GM21423 (cell line): ENCODE measurements at regions not wholly inside any gene's neighbourhood (a gene's known extent, or its start where the extent isn't known, plus 50 kb on each side); places are given as distances from the start of the nearest gene placed in this dataset.

ENCODE experiments used
- ATAC-seq: cut with Tn5 transposase; IDR thresholded peaks from one replicate; pipeline ENCODE4 v1.9.1; 2021; ENCODE audit warnings: mild to moderate bottlenecking, moderate library complexity; ENCODE audit not compliant: unreplicated experiment

DNA sequence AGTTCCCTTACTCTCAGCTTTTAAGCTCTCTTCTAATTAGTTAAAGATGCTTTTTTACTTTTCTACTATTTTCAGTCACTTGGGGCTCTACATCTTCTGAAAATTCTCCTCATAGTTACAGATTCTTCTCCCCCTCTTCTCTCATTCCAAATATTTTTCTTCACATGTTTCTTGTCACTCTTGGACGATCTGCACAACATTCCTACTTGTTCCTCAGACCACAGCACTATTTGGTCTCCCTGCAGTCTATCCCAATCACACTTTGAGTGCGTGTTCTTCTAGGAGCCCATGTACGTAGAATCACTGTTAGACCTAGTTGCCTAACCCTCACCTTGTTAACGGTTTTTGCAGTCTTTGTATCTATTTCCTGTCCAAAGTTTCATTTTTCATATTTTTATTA, 222.5 kb upstream of the SPRY2 start:
- ATAC-seq, result no peak

DNA sequence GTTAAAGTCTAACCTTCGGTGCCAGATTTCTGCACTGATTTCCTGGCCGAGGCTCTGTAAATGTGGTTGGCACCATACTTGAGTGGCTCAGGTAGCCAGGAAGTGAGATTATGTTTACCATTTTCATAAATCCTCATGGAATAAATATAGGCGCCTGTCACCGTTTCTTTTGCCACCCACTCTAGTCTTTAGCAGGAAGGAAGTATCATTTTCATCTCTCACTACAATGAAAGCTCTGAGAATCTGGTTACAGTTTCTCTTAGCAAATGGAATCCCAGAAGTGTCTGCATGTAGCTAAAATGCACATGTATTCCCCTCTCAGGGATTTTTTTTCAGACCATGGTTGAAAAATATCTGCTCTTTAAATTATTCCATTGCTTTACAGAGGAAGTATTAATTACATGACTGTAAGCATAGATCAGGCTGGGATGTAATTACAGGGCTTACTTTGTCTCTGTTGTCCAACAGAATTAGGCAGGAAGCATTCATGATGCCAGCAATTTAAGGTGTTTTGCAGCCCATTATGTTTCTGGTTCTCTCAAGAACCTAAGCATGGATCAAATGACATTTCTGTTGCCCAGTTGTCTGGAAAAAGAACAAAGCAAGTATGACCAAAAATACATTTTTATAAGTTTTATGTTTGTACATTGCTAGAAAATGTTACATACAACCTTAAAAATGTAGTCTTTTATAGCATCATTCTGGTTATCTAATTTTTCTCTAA, 221.7 kb upstream of the SPRY2 start:
- no peak for ATAC-seq

DNA sequence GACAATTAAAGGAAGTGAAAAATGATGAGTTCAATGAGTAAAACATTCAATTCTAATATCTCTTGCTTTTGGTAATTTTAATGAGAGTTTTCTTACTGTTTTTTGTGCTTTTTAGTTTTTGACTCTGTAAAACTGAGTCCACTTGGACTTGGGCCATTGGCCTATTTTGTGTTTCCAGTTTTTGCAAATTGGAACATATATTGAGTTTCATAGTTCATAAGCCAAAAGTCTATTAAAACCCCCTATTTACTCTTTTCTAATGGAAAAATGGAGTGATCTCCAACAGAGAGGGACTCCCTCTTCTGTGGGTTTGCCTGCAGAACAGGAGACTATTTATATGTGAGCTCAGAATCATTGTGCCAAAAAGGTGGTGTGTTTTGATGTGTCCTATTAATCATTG, 219.7 kb upstream of the SPRY2 start:
- ATAC-seq, result no peak

DNA sequence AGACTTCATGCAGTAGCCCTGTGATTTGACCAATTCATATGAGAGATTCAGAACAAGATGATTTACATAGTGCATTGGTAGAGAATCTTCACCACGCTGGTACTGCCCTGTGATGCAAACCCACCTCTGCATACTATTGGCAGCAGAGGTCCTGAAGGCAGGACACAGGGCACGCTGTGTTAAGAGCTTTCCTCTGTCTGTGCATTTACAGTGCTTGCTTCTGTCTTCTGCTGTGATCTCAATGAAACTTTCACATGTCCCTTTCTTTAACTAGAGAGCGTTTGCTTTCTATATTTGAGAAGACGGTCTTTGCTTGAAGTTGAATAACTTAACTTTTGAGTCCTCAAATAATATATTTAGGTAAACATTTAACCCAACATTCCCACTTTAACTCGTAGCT, 219.0 kb upstream of the SPRY2 start:
- no peak for ATAC-seq

DNA sequence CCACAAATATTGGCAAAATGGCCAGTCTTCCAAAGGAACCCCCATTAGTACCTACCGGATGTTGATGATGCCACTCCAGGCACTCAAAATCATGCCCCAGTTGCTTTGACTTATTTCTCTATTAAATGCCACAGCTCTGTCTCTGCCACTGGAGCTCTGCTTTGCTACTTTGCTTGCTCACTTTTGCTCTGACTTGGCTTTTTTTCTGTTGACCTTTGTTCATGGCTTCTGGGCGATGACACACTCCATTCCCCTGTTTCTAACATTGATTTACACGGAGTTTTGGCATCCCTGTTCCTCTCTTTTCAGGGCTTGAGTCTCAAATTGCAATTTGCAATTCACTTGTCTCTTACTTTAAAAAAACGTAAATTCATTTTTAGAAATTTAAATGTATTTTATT, 217.1 kb upstream of the SPRY2 start:
- ATAC-seq, result no peak

DNA sequence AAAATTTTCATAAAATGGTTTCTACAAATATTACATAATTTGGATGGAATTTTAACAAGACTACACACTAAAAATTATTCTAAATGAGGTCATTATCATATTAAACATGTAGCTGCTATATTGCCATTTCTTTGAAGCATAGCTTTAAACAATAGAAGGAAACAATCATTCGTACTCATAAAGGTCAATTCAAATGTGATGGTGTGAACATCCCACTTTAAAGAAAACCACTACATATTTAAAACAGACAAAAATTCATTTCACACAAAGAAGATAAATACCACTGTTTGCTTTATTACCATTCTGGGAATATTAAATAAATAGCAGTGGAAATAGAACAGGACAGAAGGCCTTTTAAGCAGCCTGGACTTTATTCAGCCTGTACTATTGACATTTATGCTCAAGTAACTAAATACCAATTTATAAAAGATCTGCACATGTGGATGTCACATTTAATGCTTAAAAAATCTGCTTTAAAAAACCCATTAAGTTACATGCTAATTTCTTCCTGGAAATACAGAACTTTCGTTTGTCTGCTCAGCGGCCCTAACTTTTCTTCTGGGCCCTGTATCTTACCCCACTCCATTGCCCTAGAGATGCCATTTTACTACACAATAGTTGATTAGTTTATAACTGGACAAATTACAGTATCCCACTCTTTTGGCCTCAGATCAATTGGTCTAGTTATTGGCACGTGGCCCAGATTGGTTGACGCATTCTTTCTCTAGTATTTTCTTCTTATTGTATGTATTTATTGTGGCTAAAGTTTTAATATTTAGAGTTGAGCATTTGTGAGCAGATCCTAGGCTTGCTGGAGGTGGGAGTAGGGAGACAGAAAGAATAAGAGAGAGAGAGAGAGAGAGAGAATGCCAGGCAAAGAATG, 215.1 kb upstream of the SPRY2 start:
- no peak for ATAC-seq

DNA sequence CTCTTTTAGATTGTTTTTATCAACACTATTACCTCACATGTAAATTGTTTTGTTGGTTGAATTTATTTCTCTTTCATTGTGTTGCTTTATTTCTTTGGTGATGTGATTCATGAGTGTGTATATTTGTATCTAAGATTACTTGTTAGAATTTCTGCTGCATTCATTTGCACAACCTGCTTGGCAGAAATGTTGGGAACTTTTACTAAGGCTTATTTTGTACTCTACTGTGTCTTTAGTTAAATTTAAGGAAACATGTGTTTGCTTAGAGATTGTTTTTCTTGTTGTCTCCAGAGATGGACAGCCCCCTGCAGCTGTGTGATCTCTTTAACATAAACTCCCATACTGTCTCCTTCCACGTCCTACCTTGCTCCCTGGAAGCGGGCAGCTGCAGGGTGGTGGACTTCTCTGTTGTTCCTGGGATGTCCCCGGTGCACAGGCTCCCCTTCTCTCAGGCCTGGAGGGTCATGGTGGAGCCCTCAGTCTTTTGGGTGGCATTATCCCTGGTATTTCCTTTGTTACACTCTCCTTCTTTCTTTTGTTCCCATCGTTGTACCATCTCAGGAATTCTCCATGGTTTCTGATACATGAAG, 212.0 kb upstream of the SPRY2 start:
- no peak for ATAC-seq

DNA sequence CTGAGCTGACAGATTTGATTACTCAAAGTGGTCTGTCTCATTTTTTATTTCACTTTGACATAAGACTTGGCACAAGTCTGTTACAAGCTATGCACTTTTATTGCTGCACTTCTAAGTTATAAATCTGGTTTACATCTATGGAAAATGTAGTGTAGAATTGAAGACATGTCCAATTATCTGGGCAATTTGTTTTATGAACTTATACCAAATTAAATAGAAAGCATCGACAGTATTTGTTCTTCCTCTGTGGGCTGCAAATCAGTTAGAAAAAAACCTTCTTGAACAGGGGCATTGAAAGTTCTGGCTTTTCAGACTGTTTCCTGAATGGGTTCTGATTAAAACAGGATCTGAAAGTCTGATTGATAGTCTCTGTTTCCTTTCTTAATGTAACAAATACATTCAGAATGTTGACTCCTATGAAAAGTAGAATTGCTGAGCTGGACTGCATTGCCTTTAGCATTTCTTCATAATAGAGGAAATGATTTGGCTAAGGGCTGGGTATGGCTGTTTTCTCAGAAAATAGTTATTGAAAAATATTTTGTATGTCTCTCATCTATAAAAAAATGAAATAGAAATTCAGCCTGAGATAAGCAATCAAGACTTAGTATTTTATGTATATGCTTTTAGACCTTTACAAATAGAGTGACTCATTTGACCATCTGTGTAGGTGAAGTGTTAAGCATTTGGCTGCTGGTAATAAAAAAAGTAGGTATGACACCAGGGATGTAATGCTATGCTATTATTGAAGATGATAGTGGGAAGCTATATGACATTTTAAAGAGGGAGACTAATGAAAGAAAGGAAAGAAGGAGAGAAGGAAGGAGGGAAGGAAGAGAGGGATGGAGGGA, 210.9 kb upstream of the SPRY2 start:
- no peak for ATAC-seq

DNA sequence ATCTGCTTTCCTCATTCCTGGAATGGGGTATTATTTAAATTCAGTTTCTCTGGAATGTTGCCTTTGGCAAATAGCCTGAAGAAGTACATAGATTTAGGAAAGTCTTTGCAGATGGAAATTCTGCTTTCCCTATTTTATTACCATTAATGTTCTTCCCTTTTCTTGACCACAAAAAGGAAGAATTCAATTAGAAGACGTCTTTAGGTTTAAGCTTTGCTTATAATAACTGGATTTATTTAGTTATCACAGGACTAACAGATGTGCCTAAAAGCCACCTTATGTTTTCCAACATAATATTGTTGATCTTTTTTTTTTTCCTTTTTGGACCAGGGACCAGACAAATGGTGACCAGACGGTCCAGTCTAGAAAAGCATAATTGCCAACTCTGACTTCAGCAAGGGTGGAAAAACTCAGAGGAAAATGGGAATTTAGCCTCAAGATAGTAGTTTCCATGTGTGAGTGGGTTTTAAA, 210.1 kb upstream of the SPRY2 start:
- no peak for ATAC-seq

DNA sequence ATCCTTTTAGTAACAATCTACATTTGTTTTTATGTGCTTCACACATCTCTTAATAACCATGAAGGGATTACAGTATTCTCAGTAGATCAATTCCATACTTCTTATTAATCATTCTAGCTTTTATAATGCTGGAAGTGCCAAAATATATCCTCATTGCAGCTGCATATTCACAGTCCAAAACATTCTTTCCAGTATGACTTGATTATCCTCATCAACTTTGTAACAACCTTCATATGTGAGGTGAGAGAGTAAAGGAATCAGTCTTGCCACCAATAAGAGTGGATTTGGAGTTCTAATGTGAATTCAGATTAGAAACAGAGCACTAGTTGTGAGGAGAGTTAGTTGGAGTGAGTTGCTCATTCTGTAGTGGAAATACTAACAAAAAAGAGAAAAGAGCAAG, 208.0 kb upstream of the SPRY2 start:
- ATAC-seq, result no peak

DNA sequence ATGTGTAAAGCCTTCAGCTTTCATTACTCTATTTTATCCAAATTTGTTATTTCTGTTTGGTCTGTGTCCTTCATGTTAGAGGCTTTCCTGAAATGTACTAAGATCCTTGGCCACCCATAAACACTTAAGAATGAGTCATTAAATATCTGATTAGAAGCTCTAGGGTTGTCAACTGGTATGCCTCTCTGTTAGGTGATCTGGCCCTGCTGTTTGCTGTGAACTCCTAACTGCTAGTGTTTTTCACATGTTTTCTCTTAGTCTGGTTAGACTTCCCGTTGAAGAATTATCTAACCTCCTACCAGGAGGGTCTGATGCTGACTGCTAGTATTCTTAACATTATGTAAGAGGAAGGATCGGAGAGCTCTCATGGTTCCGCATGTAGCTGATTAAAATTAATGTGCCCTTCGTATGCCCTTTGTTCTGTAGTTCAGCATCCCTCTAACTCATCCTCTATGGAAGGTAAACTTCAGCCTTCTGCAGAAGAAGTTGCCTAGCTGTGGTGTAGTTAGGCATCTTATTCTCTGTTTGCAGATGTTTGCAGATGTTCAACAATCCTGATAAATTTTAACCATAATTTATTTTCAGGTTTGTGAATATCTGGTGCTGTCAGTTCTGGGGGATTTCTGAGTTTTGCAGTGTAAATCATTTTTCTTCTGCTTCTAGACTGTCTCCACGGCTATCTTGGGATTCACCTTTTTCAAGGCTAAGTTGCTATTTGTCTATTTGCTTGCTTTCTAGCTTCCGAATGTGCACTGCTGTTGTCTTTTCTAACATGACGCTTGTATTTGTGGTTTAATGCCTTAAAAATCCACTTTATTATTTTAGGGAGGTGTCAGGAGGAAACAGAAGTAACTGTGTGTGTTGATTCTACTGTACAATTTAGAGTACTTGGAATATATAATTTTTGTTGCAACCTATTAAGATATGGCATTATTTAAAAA, 207.2 kb upstream of the SPRY2 start:
- no peak for ATAC-seq

DNA sequence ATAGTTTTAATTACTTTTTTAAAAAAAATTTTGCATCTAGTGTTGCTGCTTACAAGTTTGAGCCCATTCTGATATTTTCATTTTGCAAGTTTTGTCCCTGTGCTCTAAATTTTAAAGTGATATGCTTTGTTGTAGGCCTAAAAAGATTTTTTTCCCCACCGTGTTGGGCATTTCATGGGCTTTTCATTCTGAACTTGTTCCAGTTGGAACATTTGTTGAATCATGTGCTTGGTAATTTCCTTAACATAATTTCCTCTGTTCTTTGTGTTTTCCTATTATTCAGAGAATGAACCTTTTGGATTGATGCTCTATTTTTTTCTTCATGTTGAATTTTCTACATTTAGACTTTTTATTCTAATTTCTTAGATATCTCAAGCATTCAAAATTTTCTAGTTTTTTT, 206.4 kb upstream of the SPRY2 start:
- ATAC-seq, result no peak

DNA sequence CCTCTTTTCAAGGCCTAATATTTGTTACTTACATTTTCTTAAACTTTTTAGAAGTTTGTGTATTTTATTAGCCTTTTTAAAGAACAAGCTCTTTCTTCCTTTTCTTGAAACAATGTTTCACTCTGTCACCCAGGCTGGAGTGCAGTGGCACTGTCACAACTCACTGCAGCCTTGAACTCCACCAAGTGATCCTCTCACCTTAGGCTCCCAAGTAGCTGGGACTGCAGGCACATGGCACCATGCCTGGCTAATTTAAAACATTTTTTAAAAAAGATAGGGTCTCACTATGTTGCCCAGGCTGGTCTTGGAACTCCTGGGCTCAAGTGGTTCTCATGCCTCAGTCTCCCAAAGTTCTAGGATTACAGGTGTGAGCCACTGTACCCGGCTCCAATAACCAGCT, 192.2 kb upstream of the SPRY2 start:
- ATAC-seq, result no peak

DNA sequence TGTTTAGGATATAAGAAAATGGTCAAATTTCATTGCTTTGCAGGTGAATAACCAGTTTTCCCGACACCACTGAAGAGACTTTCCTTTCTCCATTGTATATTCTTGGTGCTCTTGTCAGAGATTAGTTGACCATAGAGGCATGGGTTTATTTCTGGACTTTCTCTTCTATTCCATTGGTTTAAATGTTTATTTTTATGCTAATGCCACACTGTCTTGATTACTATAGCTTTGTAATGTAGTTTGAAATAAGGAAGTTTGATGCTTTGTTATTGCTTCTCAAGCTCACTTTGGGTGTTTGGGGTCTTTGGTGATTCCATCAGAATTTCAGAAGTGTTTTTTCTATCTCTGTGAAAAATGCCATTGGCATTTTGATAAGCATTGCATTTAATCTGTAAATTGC, 190.0 kb upstream of the SPRY2 start:
- ATAC-seq, result no peak

DNA sequence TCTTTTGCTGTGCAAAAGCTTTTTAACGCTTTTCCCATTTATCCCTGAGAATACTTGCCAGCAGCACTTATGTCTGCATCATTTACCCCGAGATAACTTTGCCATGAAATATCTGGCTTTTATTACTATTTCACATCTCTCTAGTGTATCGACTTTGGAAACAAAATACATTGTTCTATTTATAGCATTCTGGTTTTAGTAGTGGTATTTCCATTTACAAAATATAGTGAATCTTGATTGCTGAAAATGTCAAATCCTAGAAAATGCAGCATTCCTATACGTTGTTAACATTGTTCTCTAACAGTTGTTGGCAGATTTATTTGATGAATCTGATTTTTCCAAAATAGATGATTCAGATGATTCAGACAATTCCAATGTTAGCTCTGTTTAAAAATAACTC, 189.3 kb upstream of the SPRY2 start:
- no peak for ATAC-seq

DNA sequence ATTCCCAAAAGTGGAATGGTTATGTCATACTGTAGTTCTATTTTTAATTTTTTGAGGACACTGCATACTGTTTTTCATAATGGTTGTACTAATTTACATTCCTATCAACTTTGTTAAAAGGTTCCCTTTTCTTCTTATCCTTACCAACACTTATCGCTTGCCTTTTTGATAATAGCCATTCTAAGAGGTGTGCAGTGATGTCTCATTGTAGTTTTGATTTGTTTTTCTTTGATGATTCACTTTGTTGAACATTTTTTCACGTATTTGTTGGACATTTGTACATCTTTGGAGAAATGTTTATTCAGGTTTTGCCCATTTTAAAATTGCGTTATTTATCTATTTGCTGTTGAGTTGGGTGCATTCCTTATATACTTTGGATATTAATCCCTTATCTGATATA, 188.8 kb upstream of the SPRY2 start:
- ATAC-seq, result no peak

DNA sequence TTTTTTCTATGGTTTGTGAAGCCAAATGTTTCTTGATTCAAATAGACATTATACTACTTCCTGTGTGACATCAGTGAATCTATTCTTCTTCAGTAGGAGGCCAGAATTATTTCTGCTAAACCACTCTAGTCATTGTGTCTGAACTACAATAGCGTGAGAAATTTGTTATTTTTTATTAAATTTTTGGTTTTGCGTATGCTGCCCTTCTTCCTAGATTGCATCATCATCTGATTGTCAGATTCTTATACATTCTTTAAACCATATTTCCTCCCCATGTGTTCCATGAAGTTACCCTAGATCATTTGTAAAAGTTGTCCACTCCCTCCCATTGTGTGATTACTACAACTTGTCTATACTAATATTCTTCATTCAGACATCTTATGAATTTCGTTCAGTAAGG, 187.8 kb upstream of the SPRY2 start:
- ATAC-seq, result no peak

DNA sequence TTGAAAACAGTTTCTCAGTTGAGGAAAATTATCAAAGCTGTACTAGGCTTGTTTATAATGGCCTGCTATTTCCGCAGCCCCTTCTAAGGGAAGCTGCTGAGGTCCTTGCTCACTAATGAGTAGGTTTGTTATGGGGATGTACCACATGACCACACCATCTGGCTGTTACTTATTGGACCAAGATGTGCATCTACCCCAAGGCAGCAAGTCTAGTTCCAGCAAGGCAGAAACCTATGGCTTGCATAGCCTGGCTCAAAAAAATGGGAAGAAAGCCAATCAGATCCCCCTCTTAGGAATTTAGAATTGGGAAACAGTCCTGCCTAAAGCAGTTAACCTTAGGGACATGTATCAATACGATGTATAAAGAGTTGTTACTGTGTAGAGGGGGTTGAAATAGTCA, 186.5 kb upstream of the SPRY2 start:
- no peak for ATAC-seq

DNA sequence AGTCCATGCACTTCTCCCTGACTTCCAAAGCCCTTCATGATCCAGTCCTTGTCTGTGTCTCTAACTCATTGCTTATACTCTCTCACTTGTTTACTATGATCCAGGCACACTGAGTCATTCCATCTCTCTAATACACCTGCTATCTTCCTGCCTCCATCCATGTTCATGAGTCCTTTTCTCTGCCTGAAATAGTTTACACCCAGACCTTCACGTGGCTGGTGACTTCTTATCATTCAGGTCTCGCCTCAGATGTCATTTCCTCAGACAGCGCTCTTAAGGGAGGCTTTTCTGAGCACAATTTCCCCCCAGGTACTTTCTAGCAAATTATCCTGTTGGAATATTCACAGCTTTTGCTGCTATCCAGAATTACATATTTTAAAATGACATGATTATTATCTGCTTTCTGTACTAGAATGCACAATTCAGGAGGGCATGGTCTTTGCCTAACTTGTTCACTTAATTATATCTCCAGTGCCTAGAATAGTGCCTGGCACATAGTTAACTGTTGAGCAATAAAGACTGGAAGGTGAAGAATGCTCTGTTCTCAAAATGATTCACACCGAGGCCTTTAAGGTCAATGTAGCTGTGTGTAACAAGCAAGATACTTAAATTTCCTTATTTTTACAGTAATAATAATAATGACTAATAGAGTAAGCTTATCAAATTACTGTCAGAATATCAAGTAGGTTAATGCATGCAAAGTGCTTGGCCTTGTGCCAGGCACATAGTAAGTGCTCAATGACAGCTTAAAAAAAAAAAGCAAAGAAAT, 183.7 kb upstream of the SPRY2 start:
- no peak for ATAC-seq
